ENCODE measurements at regions not wholly inside any gene's neighbourhood (a gene's known extent, or its start where the extent isn't known, plus 50 kb on each side); places are given as distances from the start of the nearest gene placed in this dataset.

- TF ChIP-seq CTCF (IDR thresholded peaks at IDR 0.05; ENCODE audit: borderline replicate concordance, extremely low read depth, low read length, poor library complexity, severe bottlenecking) (no peak), EZH2 (IDR thresholded peaks at IDR 0.05; ENCODE audit: borderline replicate concordance, low read depth, low read length, severe bottlenecking) (no peak)
These were observed 1311.7 kb upstream of the NXPH2 start for GRCh38 chr2:140091926-140092325.

All from DND-41 (cell line).